ENCODE measurements at regions not wholly inside any gene's neighbourhood (a gene's known extent, or its start where the extent isn't known, plus 50 kb on each side); places are given as distances from the start of the nearest gene placed in this dataset.

DNA sequence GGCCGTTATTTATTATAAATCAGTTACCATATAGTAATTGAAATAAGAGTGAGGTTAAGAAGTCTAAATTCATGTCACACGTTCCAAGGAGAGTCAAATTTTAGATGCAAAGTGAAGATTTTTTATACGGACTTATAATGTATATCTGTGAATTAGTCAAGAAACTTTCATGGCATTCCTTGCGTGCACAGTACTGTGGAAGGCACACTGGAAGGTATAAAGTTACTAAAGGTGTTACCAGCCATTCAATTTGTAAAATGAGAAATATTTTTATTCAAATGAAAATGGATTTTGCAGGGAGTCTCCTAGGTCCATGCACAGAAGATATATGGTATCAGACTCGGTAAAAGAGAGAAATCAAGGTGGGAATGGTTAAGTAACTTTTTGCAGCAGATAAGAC, 408.1 kb upstream of the CTNND2 start:
- Mint-ChIP-seq H3K27ac (no peak overlapping the region), H3K4me1 (ENCODE audit: low read depth) (no peaks in the 10 kb centered on the region), H3K4me3 (no peak overlapping the region), H3K27me3 (ENCODE audit: low read depth) (no peaks in the 10 kb centered on the region), H3K9me3 (ENCODE audit: insufficient read depth) (peaks cover 4% of the 10 kb centered on the region), H3K36me3 (ENCODE audit: low read depth) (no peaks in the 10 kb centered on the region)
- ChIA-PET POLR2A (no interaction called here), CTCF (no interaction called here)
- DNase-seq = no peak
- ATAC-seq = no peak

GRCh38 chr5:12294151-12294550, 389.9 kb upstream of the CTNND2 start:
- peaks cover 31% of the 10 kb centered on the region for H3K9me3 Mint-ChIP-seq (ENCODE audit: insufficient read depth)
- H3K27ac Mint-ChIP-seq = no peak overlapping the region
- no peak overlapping the region for H3K4me3 Mint-ChIP-seq
- CTCF ChIA-PET = no interaction called here
- POLR2A ChIA-PET = no interaction called here
- no peak for ATAC-seq
- no peaks in the 10 kb centered on the region for H3K4me1 Mint-ChIP-seq (ENCODE audit: low read depth)
- no peaks in the 10 kb centered on the region for H3K36me3 Mint-ChIP-seq (ENCODE audit: low read depth)
- no peaks in the 10 kb centered on the region for H3K27me3 Mint-ChIP-seq (ENCODE audit: low read depth)
- DNase-seq = no peak

DNA sequence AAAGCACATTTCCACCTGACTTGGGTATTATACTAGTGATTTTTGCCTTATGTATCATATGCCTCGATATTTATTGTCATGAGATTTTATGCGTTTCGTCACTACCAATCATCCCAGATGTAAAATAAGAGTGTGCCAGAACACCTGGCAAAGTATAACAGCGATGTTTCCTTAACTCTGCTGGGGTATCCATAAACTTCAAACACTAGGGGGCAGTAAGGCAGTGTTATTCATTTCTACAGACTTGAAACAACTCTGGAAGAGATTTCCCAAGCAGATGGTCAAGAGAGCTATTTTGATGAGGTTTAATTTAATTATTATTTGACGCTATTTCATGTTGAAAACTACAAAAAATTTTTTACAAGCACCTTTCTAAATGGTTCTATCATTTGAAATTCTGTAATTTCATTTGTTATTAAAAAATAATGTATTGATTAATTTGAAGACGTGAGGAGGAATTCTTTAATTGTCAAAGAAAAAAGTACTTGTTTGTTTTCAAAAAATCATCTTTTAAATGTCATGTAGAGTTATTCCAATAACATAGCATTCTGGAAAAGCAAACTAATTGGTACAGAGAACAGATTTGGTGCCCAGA, 388.5 kb upstream of the CTNND2 start:
- Mint-ChIP-seq H3K27me3 (ENCODE audit: low read depth) (no peaks in the 10 kb centered on the region), H3K4me3 (no peak overlapping the region), H3K36me3 (ENCODE audit: low read depth) (no peaks in the 10 kb centered on the region), H3K27ac (no peak overlapping the region), H3K4me1 (ENCODE audit: low read depth) (no peaks in the 10 kb centered on the region), H3K9me3 (ENCODE audit: insufficient read depth) (peaks cover 31% of the 10 kb centered on the region)
- DNase-seq (no peak), ATAC-seq (no peak)
- CTCF ChIA-PET = no interaction called here
- POLR2A ChIA-PET = no interaction called here

- Mint-ChIP-seq H3K4me1 (ENCODE audit: low read depth) (no peaks in the 10 kb centered on the region), H3K4me3 (no peak overlapping the region), H3K27ac (no peak overlapping the region), H3K36me3 (ENCODE audit: low read depth) (no peaks in the 10 kb centered on the region), H3K9me3 (ENCODE audit: insufficient read depth) (peaks cover 9% of the 10 kb centered on the region), H3K27me3 (ENCODE audit: low read depth) (no peaks in the 10 kb centered on the region)
- no peak for DNase-seq
- POLR2A ChIA-PET = no interaction called here
- ATAC-seq = no peak
- CTCF ChIA-PET = no interaction called here
These were observed 380.4 kb upstream of the CTNND2 start for GRCh38 chr5:12284604-12285003.

- DNase-seq (no peak), ATAC-seq (no peak)
- Mint-ChIP-seq H3K27me3 (ENCODE audit: low read depth) (no peaks in the 10 kb centered on the region), H3K27ac (no peak overlapping the region), H3K4me3 (no peak overlapping the region), H3K36me3 (ENCODE audit: low read depth) (no peaks in the 10 kb centered on the region), H3K4me1 (ENCODE audit: low read depth) (no peaks in the 10 kb centered on the region), H3K9me3 (ENCODE audit: insufficient read depth) (peaks cover 5% of the 10 kb centered on the region)
- POLR2A ChIA-PET = no interaction called here
- CTCF ChIA-PET = no interaction called here
These were observed 373.4 kb upstream of the CTNND2 start for GRCh38 chr5:12277504-12278192.

DNA sequence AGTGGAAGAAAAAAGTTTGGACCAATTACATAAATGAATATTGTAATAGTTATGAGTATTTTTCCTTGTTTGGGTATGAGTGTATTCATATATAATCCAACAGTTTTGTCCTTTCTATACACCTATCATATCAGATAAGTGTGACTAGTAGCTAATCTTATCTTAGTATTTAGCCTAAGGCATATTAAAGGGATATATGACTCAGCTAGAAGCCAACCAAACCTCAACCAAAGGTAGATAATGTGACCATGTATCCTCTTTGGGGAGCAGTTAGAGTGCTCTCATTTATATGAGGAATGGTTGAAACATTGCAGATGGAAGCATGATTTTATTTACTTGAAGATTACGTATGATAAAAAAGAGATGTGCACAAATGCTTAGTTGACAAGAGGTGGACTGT, 370.0 kb upstream of the CTNND2 start:
- ChIA-PET POLR2A (no interaction called here), CTCF (no interaction called here)
- no peaks in the 10 kb centered on the region for H3K4me1 Mint-ChIP-seq (ENCODE audit: low read depth)
- DNase-seq (no peak), ATAC-seq (no peak)
- peaks cover 5% of the 10 kb centered on the region for H3K9me3 Mint-ChIP-seq (ENCODE audit: insufficient read depth)
- H3K36me3 Mint-ChIP-seq (ENCODE audit: low read depth) = no peaks in the 10 kb centered on the region
- H3K4me3 Mint-ChIP-seq = no peak overlapping the region
- H3K27me3 Mint-ChIP-seq (ENCODE audit: low read depth) = no peaks in the 10 kb centered on the region
- no peak overlapping the region for H3K27ac Mint-ChIP-seq

DNA sequence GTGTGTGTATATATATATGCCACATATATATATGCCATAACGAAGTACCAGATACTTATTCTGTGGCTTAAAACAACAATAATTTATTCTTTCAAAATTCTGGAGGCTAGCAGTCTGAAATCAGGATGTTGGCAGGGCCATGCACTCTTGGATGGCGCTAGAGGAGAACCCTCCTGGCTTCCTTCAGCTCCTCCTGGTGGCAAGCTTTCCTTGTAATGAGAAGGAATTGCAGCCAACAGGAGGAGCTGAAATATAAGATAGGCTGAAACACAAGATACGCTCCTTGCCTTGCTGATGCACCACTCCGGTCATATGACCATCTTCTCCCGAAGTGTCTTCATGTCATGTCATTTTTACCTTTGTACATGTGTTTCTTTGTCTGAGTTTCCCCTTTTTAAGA, 368.1 kb upstream of the CTNND2 start:
- Mint-ChIP-seq H3K27me3 (ENCODE audit: low read depth) (no peaks in the 10 kb centered on the region), H3K36me3 (ENCODE audit: low read depth) (no peaks in the 10 kb centered on the region), H3K4me3 (no peak overlapping the region), H3K9me3 (ENCODE audit: insufficient read depth) (peaks cover 5% of the 10 kb centered on the region), H3K4me1 (ENCODE audit: low read depth) (no peaks in the 10 kb centered on the region), H3K27ac (no peak overlapping the region)
- CTCF ChIA-PET = no interaction called here
- no peak for DNase-seq
- POLR2A ChIA-PET = no interaction called here
- no peak for ATAC-seq

- Mint-ChIP-seq H3K4me1 (ENCODE audit: low read depth) (no peaks in the 10 kb centered on the region), H3K27ac (no peak overlapping the region), H3K4me3 (no peak overlapping the region), H3K36me3 (ENCODE audit: low read depth) (no peaks in the 10 kb centered on the region), H3K9me3 (ENCODE audit: insufficient read depth) (peaks cover 5% of the 10 kb centered on the region), H3K27me3 (ENCODE audit: low read depth) (no peaks in the 10 kb centered on the region)
- CTCF ChIA-PET = no interaction called here
- POLR2A ChIA-PET = no interaction called here
- ATAC-seq = no peak
- no peak for DNase-seq
These were observed 366.7 kb upstream of the CTNND2 start for GRCh38 chr5:12270914-12271313.

DNA sequence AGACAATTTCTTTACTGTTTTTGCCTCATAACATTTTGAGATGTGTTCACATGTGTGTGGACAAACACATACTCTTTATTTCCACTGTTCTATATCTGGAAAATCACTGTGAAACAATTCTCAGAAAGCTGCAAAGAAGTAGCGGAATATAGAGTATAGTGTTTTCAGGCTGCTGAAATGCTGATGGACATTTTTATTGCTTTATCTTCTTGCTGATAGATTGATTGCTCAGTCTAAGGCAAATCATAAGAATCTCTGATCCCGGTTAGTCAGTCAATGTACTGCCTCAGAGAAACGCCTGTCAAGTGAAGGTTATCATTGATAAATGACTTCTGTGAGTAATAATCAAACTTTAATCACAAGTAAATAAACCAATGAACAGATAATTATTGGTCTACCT, 364.9 kb upstream of the CTNND2 start:
- CTCF ChIA-PET = no interaction called here
- DNase-seq (no peak), ATAC-seq (no peak)
- no peaks in the 10 kb centered on the region for H3K36me3 Mint-ChIP-seq (ENCODE audit: low read depth)
- no peak overlapping the region for H3K4me3 Mint-ChIP-seq
- peaks cover 5% of the 10 kb centered on the region for H3K9me3 Mint-ChIP-seq (ENCODE audit: insufficient read depth)
- no peaks in the 10 kb centered on the region for H3K4me1 Mint-ChIP-seq (ENCODE audit: low read depth)
- no peak overlapping the region for H3K27ac Mint-ChIP-seq
- no peaks in the 10 kb centered on the region for H3K27me3 Mint-ChIP-seq (ENCODE audit: low read depth)
- POLR2A ChIA-PET = no interaction called here

DNA sequence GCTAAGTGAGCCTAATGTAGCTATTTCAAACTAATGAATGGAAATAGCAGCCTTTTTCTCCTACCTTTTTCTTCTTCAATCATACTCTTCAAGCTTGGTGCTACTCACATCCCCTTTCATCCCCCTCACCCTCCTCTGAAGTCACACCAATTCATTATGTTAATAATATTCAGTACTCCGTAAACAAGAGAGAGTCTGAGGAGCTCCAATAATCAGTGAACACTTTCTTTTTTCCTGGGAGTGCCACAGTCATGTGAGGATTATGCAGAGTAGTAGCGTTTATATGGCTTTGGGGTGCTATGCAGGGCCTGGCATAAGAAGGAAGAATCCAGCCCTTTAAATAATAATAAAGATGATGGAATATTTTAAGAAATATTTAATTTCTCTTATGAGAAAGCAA, 354.3 kb upstream of the CTNND2 start:
- H3K36me3 Mint-ChIP-seq (ENCODE audit: low read depth) = no peaks in the 10 kb centered on the region
- ChIA-PET CTCF (no interaction called here), POLR2A (no interaction called here)
- DNase-seq (no peak), ATAC-seq (no peak)
- H3K27ac Mint-ChIP-seq = no peak overlapping the region
- H3K27me3 Mint-ChIP-seq (ENCODE audit: low read depth) = no peaks in the 10 kb centered on the region
- H3K4me1 Mint-ChIP-seq (ENCODE audit: low read depth) = no peaks in the 10 kb centered on the region
- H3K4me3 Mint-ChIP-seq = no peak overlapping the region
- H3K9me3 Mint-ChIP-seq (ENCODE audit: insufficient read depth) = peaks cover 21% of the 10 kb centered on the region

DNA sequence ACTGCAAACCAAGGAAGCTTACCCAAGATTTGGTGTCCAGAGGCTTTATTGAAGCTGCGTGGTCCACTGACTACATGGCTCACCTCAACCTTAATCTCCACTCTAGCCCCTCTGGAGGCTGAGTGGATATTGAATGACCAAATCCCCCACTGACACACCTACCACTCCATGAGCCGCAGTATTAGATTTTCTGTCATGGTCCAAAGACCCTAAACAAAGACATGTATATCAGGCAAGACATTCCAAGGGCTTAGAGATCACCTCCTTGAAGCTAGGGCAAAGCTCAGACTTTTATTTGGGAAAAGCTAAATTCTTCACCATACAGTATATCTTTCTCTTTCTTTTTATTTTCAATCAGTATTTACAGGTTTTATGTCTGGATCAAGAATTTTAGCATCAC, 346.2 kb upstream of the CTNND2 start:
- ATAC-seq (no peak), DNase-seq (no peak)
- no peaks in the 10 kb centered on the region for H3K27me3 Mint-ChIP-seq (ENCODE audit: low read depth)
- H3K4me3 Mint-ChIP-seq = no peak overlapping the region
- H3K9me3 Mint-ChIP-seq (ENCODE audit: insufficient read depth) = peaks cover 19% of the 10 kb centered on the region
- POLR2A ChIA-PET = no interaction called here
- H3K27ac Mint-ChIP-seq = no peak overlapping the region
- H3K36me3 Mint-ChIP-seq (ENCODE audit: low read depth) = no peaks in the 10 kb centered on the region
- no peaks in the 10 kb centered on the region for H3K4me1 Mint-ChIP-seq (ENCODE audit: low read depth)
- CTCF ChIA-PET = no interaction called here

- Mint-ChIP-seq H3K9me3 (ENCODE audit: insufficient read depth) (peaks cover 19% of the 10 kb centered on the region), H3K27me3 (ENCODE audit: low read depth) (no peaks in the 10 kb centered on the region), H3K27ac (no peak overlapping the region), H3K4me3 (no peak overlapping the region), H3K4me1 (ENCODE audit: low read depth) (no peaks in the 10 kb centered on the region), H3K36me3 (ENCODE audit: low read depth) (no peaks in the 10 kb centered on the region)
- ChIA-PET CTCF (no interaction called here), POLR2A (no interaction called here)
- no peak for ATAC-seq
- DNase-seq = no peak
These were observed 344.6 kb upstream of the CTNND2 start for GRCh38 chr5:12248831-12249230.

DNA sequence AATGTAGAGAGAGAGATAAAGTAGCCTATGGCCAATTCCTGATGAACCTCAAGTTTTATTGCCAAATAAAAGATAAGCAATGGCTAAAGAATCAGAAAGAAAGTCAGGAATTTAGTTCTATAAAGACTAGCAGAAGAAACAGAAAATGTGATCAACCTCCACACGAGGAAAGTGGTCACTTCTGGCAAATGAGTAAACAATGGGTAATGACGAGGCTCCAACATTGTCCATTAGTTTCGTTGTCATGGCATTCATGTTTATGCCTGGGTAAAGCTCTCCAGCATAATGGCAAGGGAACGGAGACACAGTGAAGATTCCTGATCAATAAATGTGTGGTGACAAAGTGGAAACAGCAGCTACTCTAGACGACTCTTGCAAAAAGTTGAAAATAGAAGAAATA, 341.8 kb upstream of the CTNND2 start:
- ATAC-seq = no peak
- CTCF ChIA-PET = no interaction called here

More for the DNA sequence above, 341.8 kb upstream of the CTNND2 start:
- Mint-ChIP-seq H3K9me3 (ENCODE audit: insufficient read depth) (peaks cover 24% of the 10 kb centered on the region), H3K27me3 (ENCODE audit: low read depth) (no peaks in the 10 kb centered on the region), H3K4me3 (no peak overlapping the region), H3K36me3 (ENCODE audit: low read depth) (no peaks in the 10 kb centered on the region), H3K27ac (no peak overlapping the region), H3K4me1 (ENCODE audit: low read depth) (no peaks in the 10 kb centered on the region)
- no peak for DNase-seq
- POLR2A ChIA-PET = no interaction called here
